AG10803 (cell line): ENCODE measurements at regions not wholly inside any gene's neighbourhood (a gene's known extent, or its start where the extent isn't known, plus 50 kb on each side); places are given as distances from the start of the nearest gene placed in this dataset.

ENCODE experiments used
- DNase-seq: peaks from one replicate; pipeline ENCODE4 v3.0.0; 2010; ENCODE audit warnings: low read depth
- H3K4me3 ChIP-seq: 2 replicates; pipeline ENCODE4 v1.5.1; 2011; ENCODE audit warnings: mild to moderate bottlenecking, low read length, control low read depth
- CTCF ChIP-seq: conservative IDR thresholded peaks from 2 replicates; pipeline ENCODE4 v1.5.1; 2011; ENCODE audit warnings: mild to moderate bottlenecking, low read length, control low read depth, inconsistent platforms

- H3K4me3 ChIP-seq: no peak overlapping the region
Measured at GRCh38 chr4:17310269-17310652, 201.6 kb downstream of the QDPR start.

GRCh38 chr4:17309567-17310268 lies 202.2 kb downstream of the QDPR start:
- H3K4me3 ChIP-seq: no peak overlapping the region
- no peak for TF ChIP-seq CTCF
- peak; percentile 57 for DNase-seq

More at GRCh38 chr4:17310269-17310652, 201.6 kb downstream of the QDPR start:
- peak; percentile 74 for DNase-seq
- TF ChIP-seq CTCF: no peak

- TF ChIP-seq CTCF: no peak
- DNase-seq: no peak
- no peak overlapping the region for H3K4me3 ChIP-seq
Measured at GRCh38 chr4:17301869-17302268, 210.0 kb downstream of the QDPR start.

- DNase-seq: no peak
- no peak for TF ChIP-seq CTCF
- no peak overlapping the region for H3K4me3 ChIP-seq
Measured at GRCh38 chr4:17301266-17301665, 210.6 kb downstream of the QDPR start.

- H3K4me3 ChIP-seq: no peak overlapping the region
- no peak for DNase-seq
- no peak for TF ChIP-seq CTCF
Measured at GRCh38 chr4:17296921-17297890, 214.7 kb downstream of the QDPR start.

GRCh38 chr4:17293901-17294300 lies 218.0 kb downstream of the QDPR start:
- DNase-seq: no peak
- no peak overlapping the region for H3K4me3 ChIP-seq
- TF ChIP-seq CTCF: no peak
